Stomach (tissue), 4 donors: ENCODE measurements at regions not wholly inside any gene's neighbourhood (a gene's known extent, or its start where the extent isn't known, plus 50 kb on each side); places are given as distances from the start of the nearest gene placed in this dataset.

ENCODE experiments used
- EP300 ChIP-seq: sonication (generic); formaldehyde crosslinking; IDR thresholded peaks from one replicate; pipeline ENCODE4 v1.6.1; 2017; ENCODE audit warnings: antibody characterized with exemption
- POLR2AphosphoS5 ChIP-seq, 3 donors: sonication (generic); formaldehyde crosslinking; IDR thresholded peaks; one replicate each; pipeline ENCODE4 v1.6.1; 2016; ENCODE audit warnings: antibody characterized with exemption in 3 of 3
- TF ChIP-seq, protein P1 (sequence below), 7 experiments: fragments of 450-650 bp in 4 of 7; fragments of 200-600 bp in 3 of 7; sonication (generic) in 3 of 7; IDR thresholded peaks; one replicate each; pipeline ENCODE4 v1.5.1; 2016 to 2019; ENCODE audit warnings: antibody characterized with exemption in 7 of 7, control low read depth in 2 of 7, mild to moderate bottlenecking in 1 of 7

DNA sequence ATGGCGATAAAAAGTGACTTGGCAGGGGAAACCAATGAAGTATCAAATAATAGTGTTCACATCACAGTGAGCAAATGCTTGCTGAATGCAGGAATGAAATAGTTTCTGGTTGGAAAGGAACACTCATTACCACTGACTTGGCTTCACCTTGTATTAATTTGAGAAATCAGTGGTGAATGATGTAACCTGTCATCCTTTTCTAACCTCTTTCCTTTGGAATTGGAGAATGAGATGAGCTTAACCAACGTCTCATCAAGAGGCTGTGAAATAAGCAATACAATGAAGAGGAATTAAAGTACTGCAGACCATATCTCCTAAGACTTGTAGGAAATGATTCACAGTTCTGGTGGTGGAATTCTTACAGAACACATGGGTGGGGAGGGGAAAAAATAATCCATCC lies 192.2 kb downstream of the DMAC1 start:
- no peak for TF ChIP-seq EP300
- TF ChIP-seq, protein P1, sequence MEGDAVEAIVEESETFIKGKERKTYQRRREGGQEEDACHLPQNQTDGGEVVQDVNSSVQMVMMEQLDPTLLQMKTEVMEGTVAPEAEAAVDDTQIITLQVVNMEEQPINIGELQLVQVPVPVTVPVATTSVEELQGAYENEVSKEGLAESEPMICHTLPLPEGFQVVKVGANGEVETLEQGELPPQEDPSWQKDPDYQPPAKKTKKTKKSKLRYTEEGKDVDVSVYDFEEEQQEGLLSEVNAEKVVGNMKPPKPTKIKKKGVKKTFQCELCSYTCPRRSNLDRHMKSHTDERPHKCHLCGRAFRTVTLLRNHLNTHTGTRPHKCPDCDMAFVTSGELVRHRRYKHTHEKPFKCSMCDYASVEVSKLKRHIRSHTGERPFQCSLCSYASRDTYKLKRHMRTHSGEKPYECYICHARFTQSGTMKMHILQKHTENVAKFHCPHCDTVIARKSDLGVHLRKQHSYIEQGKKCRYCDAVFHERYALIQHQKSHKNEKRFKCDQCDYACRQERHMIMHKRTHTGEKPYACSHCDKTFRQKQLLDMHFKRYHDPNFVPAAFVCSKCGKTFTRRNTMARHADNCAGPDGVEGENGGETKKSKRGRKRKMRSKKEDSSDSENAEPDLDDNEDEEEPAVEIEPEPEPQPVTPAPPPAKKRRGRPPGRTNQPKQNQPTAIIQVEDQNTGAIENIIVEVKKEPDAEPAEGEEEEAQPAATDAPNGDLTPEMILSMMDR (IDR thresholded peaks at IDR 0.05), result no peak
- no peak for TF ChIP-seq POLR2AphosphoS5 (IDR thresholded peaks at IDR 0.05)
